DOHH2 (cell line): ENCODE measurements at regions not wholly inside any gene's neighbourhood (a gene's known extent, or its start where the extent isn't known, plus 50 kb on each side); places are given as distances from the start of the nearest gene placed in this dataset.

Experiments used
- EZH2phosphoT487 ChIP-seq: fragments of 200-600 bp; sonication (generic); IDR thresholded peaks from 2 replicates; pipeline ENCODE4 v1.6.1; 2017; ENCODE audit warnings: borderline replicate concordance, mild to moderate bottlenecking, antibody characterized with exemption, low read length, moderate library complexity, mixed read lengths
- TF ChIP-seq, protein P1 (sequence below): fragments of 200-600 bp; sonication (generic); IDR thresholded peaks from one replicate; pipeline ENCODE4 v1.5.1; 2014; ENCODE audit warnings: antibody characterized with exemption, mild to moderate bottlenecking, low read depth, low read length; ENCODE audit not compliant: poor library complexity, severe bottlenecking

DNA sequence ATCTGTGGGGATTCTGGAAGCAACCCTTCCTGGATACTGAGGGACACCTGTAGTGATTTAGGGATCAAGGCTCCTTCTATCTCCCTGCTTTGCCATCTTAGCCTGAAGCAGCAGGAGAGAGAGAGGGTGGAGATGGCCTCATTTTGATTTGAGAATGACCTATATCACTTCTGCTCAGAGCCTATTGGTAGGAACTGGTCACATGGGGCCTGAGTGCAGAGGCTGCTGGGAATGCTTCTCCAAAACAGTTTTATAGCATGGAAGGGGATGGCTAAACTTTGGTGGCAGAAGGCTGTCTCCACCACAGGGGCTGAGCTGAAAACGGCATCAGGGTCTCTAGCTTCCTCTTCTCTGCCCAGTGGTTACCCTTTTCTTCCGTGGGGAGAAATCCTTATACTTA lies 105.8 kb downstream of the TBX19 start:
- TF ChIP-seq, protein P1, sequence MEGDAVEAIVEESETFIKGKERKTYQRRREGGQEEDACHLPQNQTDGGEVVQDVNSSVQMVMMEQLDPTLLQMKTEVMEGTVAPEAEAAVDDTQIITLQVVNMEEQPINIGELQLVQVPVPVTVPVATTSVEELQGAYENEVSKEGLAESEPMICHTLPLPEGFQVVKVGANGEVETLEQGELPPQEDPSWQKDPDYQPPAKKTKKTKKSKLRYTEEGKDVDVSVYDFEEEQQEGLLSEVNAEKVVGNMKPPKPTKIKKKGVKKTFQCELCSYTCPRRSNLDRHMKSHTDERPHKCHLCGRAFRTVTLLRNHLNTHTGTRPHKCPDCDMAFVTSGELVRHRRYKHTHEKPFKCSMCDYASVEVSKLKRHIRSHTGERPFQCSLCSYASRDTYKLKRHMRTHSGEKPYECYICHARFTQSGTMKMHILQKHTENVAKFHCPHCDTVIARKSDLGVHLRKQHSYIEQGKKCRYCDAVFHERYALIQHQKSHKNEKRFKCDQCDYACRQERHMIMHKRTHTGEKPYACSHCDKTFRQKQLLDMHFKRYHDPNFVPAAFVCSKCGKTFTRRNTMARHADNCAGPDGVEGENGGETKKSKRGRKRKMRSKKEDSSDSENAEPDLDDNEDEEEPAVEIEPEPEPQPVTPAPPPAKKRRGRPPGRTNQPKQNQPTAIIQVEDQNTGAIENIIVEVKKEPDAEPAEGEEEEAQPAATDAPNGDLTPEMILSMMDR = no peak
- TF ChIP-seq EZH2phosphoT487 = no peak
